HepG2 (cell line): ENCODE measurements at regions not wholly inside any gene's neighbourhood (a gene's known extent, or its start where the extent isn't known, plus 50 kb on each side); places are given as distances from the start of the nearest gene placed in this dataset.

Source experiments
- ATAC-seq: fragments of 200-7000 bp; cut with Tn5 transposase; 3 replicates; pipeline ENCODE4 v1.9.1; 2020; ENCODE audit warnings: mild to moderate bottlenecking, moderate library complexity
- BruUV-seq: library from RNA; stranded (reverse); fragments of 400-500 nt; replicated peaks from 2 replicates; lab custom pipeline; 2021; lab: Mats Ljungman, UMichigan
- CTCF ChIA-PET: fragments of 300-600 bp; formaldehyde crosslinking; extraction: SDS; loops from one replicate; lab custom pipeline; 2021; ENCODE audit warnings: low total read pairs, inconsistent platforms, low intra/inter-chr PET ratio; lab: Yijun Ruan, JAX
- POLR2A ChIA-PET: fragments of 350-600 bp; sonication (Branson Sonifier 250); formaldehyde crosslinking; loops from one replicate; lab custom pipeline; 2020; ENCODE audit warnings: antibody characterized with exemption, inconsistent platforms; lab: Yijun Ruan, JAX
- DNase-seq: peaks from one replicate; pipeline ENCODE4 v3.0.0-alpha.2; 2015; ENCODE audit warnings: low spot score
- FAIRE-seq: peaks from 3 replicates; lab custom pipeline; 2011; peaks lifted over from hg19 to GRCh38; lab: Jason Lieb, UNC
- H2AFZ ChIP-seq: one replicate; pipeline ENCODE4 v1.6.1; 2011; ENCODE audit warnings: low read length, inconsistent platforms
- H3K27ac ChIP-seq: fragments of 300-600 bp; 3 replicates; pipeline ENCODE4 v1.8.0; 2011; ENCODE audit warnings: mixed run types, mild to moderate bottlenecking, mixed read lengths, low read length, inconsistent platforms; ENCODE audit not compliant: insufficient read depth; ENCODE audit errors: extremely low read length
- H3K27me3 ChIP-seq, 2 experiments: fragments of 200-600 bp in 1 of 2; 2 replicates in 1 of 2; 3 replicates in 1 of 2; pipeline versions ENCODE4 v1.6.0 to v1.8.0; 2011; ENCODE audit warnings: low read length in 2 of 2, mild to moderate bottlenecking in 2 of 2, moderate library complexity in 2 of 2, inconsistent platforms in 1 of 2; ENCODE audit not compliant: insufficient read depth in 2 of 2, control insufficient read depth in 1 of 2
- H3K36me3 ChIP-seq, 2 experiments: fragments of 200-600 bp in 1 of 2; replicated peaks in 1 of 2; 2 replicates in 1 of 2; 3 replicates in 1 of 2; pipeline versions ENCODE4 v1.5.1 to v1.8.0; 2011; ENCODE audit warnings: low read length in 2 of 2, inconsistent platforms in 1 of 2; ENCODE audit not compliant: insufficient read depth in 2 of 2, control insufficient read depth in 1 of 2
- H3K4me1 ChIP-seq: 2 replicates; pipeline ENCODE4 v1.5.1; 2012; ENCODE audit warnings: low read length, inconsistent platforms; ENCODE audit not compliant: insufficient read depth
- H3K4me2 ChIP-seq: 2 replicates; pipeline ENCODE4 v1.6.0; 2011; ENCODE audit warnings: low read depth, low read length, inconsistent platforms
- H3K4me3 ChIP-seq, 3 experiments: fragments of 200-600 bp in 1 of 3; sonication (generic), shearing (Covaris generic) in 1 of 3; replicated peaks in 1 of 3; 2 replicates each; pipeline ENCODE4 v1.5.1; 2011 to 2016; ENCODE audit warnings: low read length in 3 of 3, inconsistent platforms in 2 of 3, low read depth in 2 of 3, mild to moderate bottlenecking in 2 of 3, control low read depth in 1 of 3, mixed read lengths in 1 of 3; ENCODE audit not compliant: insufficient read depth in 1 of 3
- H3K79me2 ChIP-seq: one replicate; pipeline ENCODE4 v1.6.1; 2011; ENCODE audit warnings: low read length, inconsistent platforms; ENCODE audit not compliant: insufficient read depth
- H3K9ac ChIP-seq: 2 replicates; pipeline ENCODE4 v1.6.0; 2011; ENCODE audit warnings: mild to moderate bottlenecking, low read depth, low read length, inconsistent platforms; ENCODE audit not compliant: insufficient read depth
- H3K9me3 ChIP-seq: 2 replicates; pipeline ENCODE4 v1.5.1; 2012; ENCODE audit warnings: mild to moderate bottlenecking, low read length
- H4K20me1 ChIP-seq: 2 replicates; pipeline ENCODE4 v1.6.0; 2011; ENCODE audit warnings: inconsistent platforms, mild to moderate bottlenecking, low read length, moderate library complexity; ENCODE audit not compliant: insufficient read depth
- ASH2L ChIP-seq: fragments of 300-600, 200-600 bp; sonication (generic); IDR thresholded peaks from 2 replicates; pipeline ENCODE4 v1.7.0; 2017; ENCODE audit warnings: low read depth, mild to moderate bottlenecking, moderate library complexity, mixed read lengths, low read length; ENCODE audit not compliant: insufficient read length
- DR1 ChIP-seq: sonication (generic); formaldehyde crosslinking; IDR thresholded peaks from 2 replicates; pipeline ENCODE4 v1.8.0; 2021; ENCODE audit warnings: mild to moderate bottlenecking, missing genetic modification reagents, inconsistent platforms
- HMG20B ChIP-seq: conservative IDR thresholded peaks from 2 replicates; pipeline ENCODE4 v1.6.1; 2016; ENCODE audit warnings: missing genetic modification reagents, missing compliant biosample characterization
- MNT ChIP-seq: fragments of 450-650 bp; IDR thresholded peaks from 2 replicates; pipeline ENCODE4 v1.6.1; 2016
- NFYB ChIP-seq: sonication (generic); formaldehyde crosslinking; IDR thresholded peaks from 2 replicates; pipeline ENCODE4 v1.4.0; 2020; ENCODE audit warnings: missing genetic modification reagents
- POLR2G ChIP-seq: fragments of 200-400 bp; formaldehyde crosslinking; IDR thresholded peaks from 2 replicates; pipeline ENCODE4 v1.6.1; 2018; ENCODE audit warnings: mild to moderate bottlenecking, low read depth, low read length, moderate library complexity
- RAD51 ChIP-seq: fragments of 450-650 bp; IDR thresholded peaks from 2 replicates; pipeline ENCODE4 v1.6.1; 2016; ENCODE audit warnings: borderline replicate concordance
- TP53 ChIP-seq: sonication (generic); formaldehyde crosslinking; conservative IDR thresholded peaks from 2 replicates; pipeline ENCODE4 v1.4.0; 2020; ENCODE audit warnings: missing genetic modification reagents
- ZBTB21 ChIP-seq: sonication (generic); formaldehyde crosslinking; IDR thresholded peaks from 2 replicates; pipeline ENCODE4 v1.4.0; 2020; ENCODE audit warnings: missing genetic modification reagents
- ZNF331 ChIP-seq: sonication (generic); formaldehyde crosslinking; IDR thresholded peaks from 2 replicates; pipeline ENCODE4 v1.4.0; 2020; ENCODE audit warnings: missing genetic modification reagents
- ZNF34 ChIP-seq: sonication (generic); formaldehyde crosslinking; IDR thresholded peaks from 2 replicates; pipeline ENCODE4 v1.4.0; 2020; ENCODE audit warnings: mild to moderate bottlenecking, missing genetic modification reagents, borderline replicate concordance
- ZNF558 ChIP-seq: sonication (generic); formaldehyde crosslinking; IDR thresholded peaks from 2 replicates; pipeline ENCODE4 v1.9.0; 2022; ENCODE audit warnings: mild to moderate bottlenecking, missing genetic modification reagents, borderline replicate concordance
- WGBS: methylation state at CpG from one replicate; pipeline ENCODE4 v1.1.6; 2017; ENCODE audit warnings: low lambda C conversion rate; 5-methylcytosine and 5-hydroxymethylcytosine counted together
- in situ Hi-C: cut with HindIII; loops from 2 replicates; pipeline ENCODE4 v1.10.0; 2017; ENCODE audit warnings: low pct_unique_long_range_greater_than_20kb; ENCODE audit not compliant: extremely low pct_ligation_motif_present
- intact Hi-C: fragments of 100-400 bp; cut with micrococcal nuclease; formaldehyde crosslinking; loops from one replicate; pipeline ENCODE4 v1.10.0; 2022; ENCODE audit not compliant: unreplicated experiment
- TF ChIP-seq, protein P1 (sequence below): sonication (generic); formaldehyde crosslinking; conservative IDR thresholded peaks from 2 replicates; pipeline ENCODE4 v1.4.0; 2020; ENCODE audit warnings: missing genetic modification reagents

DNA sequence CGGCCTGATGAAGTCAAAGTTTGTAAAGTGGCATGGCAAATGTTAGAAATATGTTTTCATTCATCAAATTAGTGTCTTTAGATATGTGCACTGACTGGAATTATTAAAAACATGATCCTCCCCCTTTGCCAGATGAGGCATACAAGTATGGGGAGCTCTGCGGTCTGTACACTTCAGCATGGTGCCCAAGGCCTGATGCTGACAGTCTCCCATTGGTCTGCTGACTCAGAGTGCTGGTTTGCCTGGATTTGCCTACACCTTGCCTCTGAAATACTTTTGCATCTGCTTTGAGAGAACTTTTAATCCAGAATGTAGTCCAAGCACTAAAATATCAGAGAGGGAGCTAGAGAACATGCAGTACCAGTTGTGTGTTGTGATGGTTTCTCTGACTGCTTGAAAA lies 354.3 kb upstream of the ACTBL2 start:
- Histone ChIP-seq H3K36me3 (no peaks in the 10 kb centered on the region), H4K20me1 (no peaks in the 10 kb centered on the region), H3K9ac (no peak overlapping the region), H3K9me3 (peaks cover 9% of the 10 kb centered on the region; the same call in 1 of the 2 replicates), H3K79me2 (no peaks in the 10 kb centered on the region), H3K4me3 (no peak overlapping the region), H3K27me3 (no peaks in the 10 kb centered on the region), H3K4me1 (peaks cover 10% of the 10 kb centered on the region; the same call in 1 of the 2 replicates), H3K27ac (no peak overlapping the region), H3K4me2 (no peak overlapping the region), H2AFZ (no peak overlapping the region)
- ChIA-PET CTCF (no interaction called here), POLR2A (no interaction called here)
- TF ChIP-seq NFYB (CRISPR knock-in tag) (no peak), ZBTB21 (no peak), ASH2L (no peak), RAD51 (no peak), HMG20B (CRISPR knock-in tag) (no peak), ZNF331 (CRISPR knock-in tag) (no peak), ZNF558 (no peak), MNT (no peak), DR1 (CRISPR knock-in tag) (no peak), TP53 (no peak), ZNF34 (CRISPR knock-in tag) (no peak), POLR2G (no peak)
- TF ChIP-seq, protein P1, sequence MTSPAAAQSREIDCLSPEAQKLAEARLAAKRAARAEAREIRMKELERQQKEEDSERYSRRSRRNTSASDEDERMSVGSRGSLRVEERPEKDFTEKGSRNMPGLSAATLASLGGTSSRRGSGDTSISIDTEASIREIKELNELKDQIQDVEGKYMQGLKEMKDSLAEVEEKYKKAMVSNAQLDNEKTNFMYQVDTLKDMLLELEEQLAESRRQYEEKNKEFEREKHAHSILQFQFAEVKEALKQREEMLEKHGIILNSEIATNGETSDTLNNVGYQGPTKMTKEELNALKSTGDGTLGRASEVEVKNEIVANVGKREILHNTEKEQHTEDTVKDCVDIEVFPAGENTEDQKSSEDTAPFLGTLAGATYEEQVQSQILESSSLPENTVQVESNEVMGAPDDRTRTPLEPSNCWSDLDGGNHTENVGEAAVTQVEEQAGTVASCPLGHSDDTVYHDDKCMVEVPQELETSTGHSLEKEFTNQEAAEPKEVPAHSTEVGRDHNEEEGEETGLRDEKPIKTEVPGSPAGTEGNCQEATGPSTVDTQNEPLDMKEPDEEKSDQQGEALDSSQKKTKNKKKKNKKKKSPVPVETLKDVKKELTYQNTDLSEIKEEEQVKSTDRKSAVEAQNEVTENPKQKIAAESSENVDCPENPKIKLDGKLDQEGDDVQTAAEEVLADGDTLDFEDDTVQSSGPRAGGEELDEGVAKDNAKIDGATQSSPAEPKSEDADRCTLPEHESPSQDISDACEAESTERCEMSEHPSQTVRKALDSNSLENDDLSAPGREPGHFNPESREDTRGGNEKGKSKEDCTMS (CRISPR knock-in tag), result no peak
- ATAC-seq (no peak), FAIRE-seq (no peak), DNase-seq (no peak)
- in situ Hi-C loops (no loop called here), intact Hi-C loops (no loop called here)
- 68% methylated on average over 2 of the region's 2 CpGs for WGBS
- BruUV-seq, result no TSS peak
